ENCODE measurements at regions not wholly inside any gene's neighbourhood (a gene's known extent, or its start where the extent isn't known, plus 50 kb on each side); places are given as distances from the start of the nearest gene placed in this dataset.

- TF ChIP-seq CTCF (IDR thresholded peaks at IDR 0.05) (no peak), POLR2A (IDR thresholded peaks at IDR 0.05) (no peak)
These were observed 100.1 kb downstream of the PDCL3 start for GRCh38 chr2:100662866-100663265.
